Mesenchymal stem cell (in vitro differentiated cells and primary cell): ENCODE measurements at regions not wholly inside any gene's neighbourhood (a gene's known extent, or its start where the extent isn't known, plus 50 kb on each side); places are given as distances from the start of the nearest gene placed in this dataset.

Experiments used
- DNase-seq: peaks from one replicate; pipeline ENCODE4 v3.0.0-alpha.2; 2013
- H2AFZ ChIP-seq: one replicate; pipeline ENCODE4 v1.6.1; 2013; ENCODE audit warnings: low read depth, mild to moderate bottlenecking, control low read depth, inconsistent platforms, low read length, moderate library complexity
- H2AK5ac ChIP-seq: 2 replicates; pipeline ENCODE4 v1.6.1; 2013; ENCODE audit warnings: low read length, moderate library complexity, mild to moderate bottlenecking, inconsistent platforms; ENCODE audit not compliant: severe bottlenecking
- H2BK120ac ChIP-seq: one replicate; pipeline ENCODE4 v1.6.1; 2013; ENCODE audit warnings: low read depth, mild to moderate bottlenecking, inconsistent platforms, low read length, moderate library complexity
- H2BK12ac ChIP-seq, 2 experiments: one replicate each; pipeline ENCODE4 v1.6.1; 2013; ENCODE audit warnings: inconsistent platforms in 2 of 2, low read length in 2 of 2, mild to moderate bottlenecking in 2 of 2, moderate library complexity in 2 of 2, control low read depth in 1 of 2
- H2BK15ac ChIP-seq: one replicate; pipeline ENCODE4 v1.6.1; 2013; ENCODE audit warnings: mild to moderate bottlenecking, low read depth, inconsistent platforms; ENCODE audit not compliant: poor library complexity, severe bottlenecking
- H2BK5ac ChIP-seq: 2 replicates; pipeline ENCODE4 v1.6.1; 2013; ENCODE audit warnings: low read depth, mild to moderate bottlenecking, low read length, control low read depth, inconsistent platforms; ENCODE audit not compliant: poor library complexity, severe bottlenecking
- H3K14ac ChIP-seq, 2 experiments: one replicate each; pipeline ENCODE4 v1.6.1; 2013; ENCODE audit warnings: inconsistent platforms in 2 of 2, low read length in 2 of 2, control low read depth in 1 of 2, mild to moderate bottlenecking in 1 of 2, moderate library complexity in 1 of 2
- H3K18ac ChIP-seq, 2 experiments: one replicate each; pipeline ENCODE4 v1.6.1; 2013; ENCODE audit warnings: inconsistent platforms in 2 of 2, low read length in 2 of 2, control low read depth in 1 of 2, low read depth in 1 of 2, mild to moderate bottlenecking in 1 of 2
- H3K23ac ChIP-seq, 2 experiments: one replicate each; pipeline ENCODE4 v1.6.1; 2013; ENCODE audit warnings: inconsistent platforms in 2 of 2, low read length in 2 of 2, mild to moderate bottlenecking in 2 of 2, moderate library complexity in 2 of 2, control low read depth in 1 of 2
- H3K27ac ChIP-seq: 2 replicates; pipeline ENCODE4 v1.5.1; 2013; ENCODE audit warnings: mild to moderate bottlenecking, moderate library complexity, low read length, control low read depth, inconsistent platforms; ENCODE audit not compliant: poor library complexity, severe bottlenecking
- H3K27me3 ChIP-seq, 2 experiments: 2 replicates each; pipeline versions ENCODE4 v1.6.1 to v1.7.0; 2013; ENCODE audit warnings: low read length in 2 of 2, mild to moderate bottlenecking in 2 of 2, moderate library complexity in 2 of 2, control low read depth in 1 of 2, inconsistent platforms in 1 of 2; ENCODE audit not compliant: control insufficient read depth in 1 of 2, insufficient read depth in 1 of 2
- H3K36me3 ChIP-seq, 2 experiments: 2 replicates each; pipeline versions ENCODE4 v1.6.1 to v1.7.0; 2013; ENCODE audit warnings: low read length in 2 of 2, control low read depth in 1 of 2, inconsistent platforms in 1 of 2, low read depth in 1 of 2, mild to moderate bottlenecking in 1 of 2; ENCODE audit not compliant: insufficient read depth in 2 of 2, control insufficient read depth in 1 of 2
- H3K4ac ChIP-seq, 2 experiments: one replicate each; pipeline ENCODE4 v1.6.1; 2013; ENCODE audit warnings: inconsistent platforms in 2 of 2, low read length in 2 of 2, mild to moderate bottlenecking in 2 of 2, moderate library complexity in 2 of 2, control low read depth in 1 of 2, low read depth in 1 of 2
- H3K4me1 ChIP-seq: 2 replicates; pipeline ENCODE4 v1.6.1; 2013; ENCODE audit warnings: low read depth, low read length, control low read depth; ENCODE audit not compliant: control insufficient read depth, insufficient read depth
- H3K4me2 ChIP-seq: 2 replicates; pipeline ENCODE4 v1.6.1; 2013; ENCODE audit warnings: low read length, mild to moderate bottlenecking, inconsistent platforms; ENCODE audit not compliant: poor library complexity, severe bottlenecking
- H3K4me3 ChIP-seq, 2 experiments: 2 replicates each; pipeline versions ENCODE4 v1.5.1 to v1.7.0; 2013; ENCODE audit warnings: low read length in 2 of 2, mild to moderate bottlenecking in 2 of 2, control low read depth in 1 of 2, low read depth in 1 of 2; ENCODE audit not compliant: insufficient read depth in 1 of 2
- H3K79me1 ChIP-seq: replicated peaks from 2 replicates; pipeline ENCODE4 v1.6.1; 2013; ENCODE audit warnings: mild to moderate bottlenecking, control low read depth, low read length, inconsistent platforms; ENCODE audit not compliant: poor library complexity, severe bottlenecking
- H3K9ac ChIP-seq: 2 replicates; pipeline ENCODE4 v1.7.0; 2013; ENCODE audit warnings: mild to moderate bottlenecking, low read length, moderate library complexity
- H3K9me3 ChIP-seq: 2 replicates; pipeline ENCODE4 v1.7.0; 2013; ENCODE audit warnings: mild to moderate bottlenecking, low read length; ENCODE audit not compliant: control insufficient read depth
- H4K8ac ChIP-seq: one replicate; pipeline ENCODE4 v1.6.1; 2013; ENCODE audit warnings: inconsistent platforms, mild to moderate bottlenecking, low read length, moderate library complexity
- H4K91ac ChIP-seq: one replicate; pipeline ENCODE4 v1.6.1; 2013; ENCODE audit warnings: mild to moderate bottlenecking, low read length, inconsistent platforms
- WGBS: methylation state at CpG from one replicate; pipeline ENCODE4 v1.1.7; 2013; ENCODE audit warnings: mixed read lengths; 5-methylcytosine and 5-hydroxymethylcytosine counted together

DNA sequence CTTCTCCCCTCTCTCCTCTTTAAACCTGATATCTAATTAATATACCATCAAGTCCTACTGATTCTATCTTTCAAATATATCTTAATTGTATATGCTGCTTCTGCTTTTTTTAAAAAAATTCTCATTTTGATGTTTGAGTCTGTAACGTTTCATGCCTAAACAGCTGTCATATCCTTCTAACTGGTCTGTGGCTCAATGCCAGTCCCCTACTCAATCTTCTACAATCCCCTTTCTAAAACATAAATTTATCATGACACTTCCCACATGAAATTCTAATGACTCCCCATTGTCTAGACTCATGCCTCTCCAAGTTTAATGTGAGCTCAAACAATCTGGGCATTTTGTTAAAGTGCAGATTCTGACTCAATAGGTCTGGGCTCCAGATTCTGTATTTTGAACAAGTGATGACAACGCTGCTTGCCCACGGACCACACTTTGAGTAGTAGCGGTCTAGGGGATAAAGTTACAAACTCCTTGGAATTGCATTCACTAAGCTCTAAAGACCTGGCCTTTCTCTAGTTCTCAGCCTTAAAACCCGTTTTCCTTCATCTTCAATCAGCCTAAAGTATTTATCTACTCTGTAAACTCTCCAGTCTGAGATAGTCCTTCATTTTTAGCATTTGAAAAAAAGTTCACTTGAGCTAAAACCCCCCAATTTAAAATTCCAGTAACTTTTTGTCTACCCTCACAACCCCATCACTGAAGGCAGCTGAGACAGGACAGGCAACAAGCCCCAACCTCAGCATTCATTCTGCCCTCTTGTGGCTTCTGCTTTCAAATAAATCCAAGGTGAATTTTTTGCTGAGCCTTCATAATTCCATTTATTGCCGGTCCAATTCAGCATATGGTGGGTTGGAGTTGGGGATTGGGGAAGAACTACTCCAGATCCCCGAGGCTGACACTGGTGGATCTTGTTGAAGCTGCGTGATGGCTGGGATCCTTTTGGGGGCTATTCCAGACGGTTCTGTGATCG is 88.1 kb upstream of the THRB start:
- Histone ChIP-seq H3K4me3 (no peak overlapping the region), H3K27me3 (no peaks in the 10 kb centered on the region), H3K18ac (no peak overlapping the region), H3K14ac (no peak overlapping the region), H3K79me1 (no peaks in the 10 kb centered on the region), H2AK5ac (no peak overlapping the region), H2BK5ac (no peak overlapping the region), H2BK12ac (no peak overlapping the region), H2BK15ac (no peak overlapping the region), H3K27ac (no peak overlapping the region), H3K9me3 (no peaks in the 10 kb centered on the region), H3K4ac (no peak overlapping the region), H4K91ac (no peak overlapping the region), H3K9ac (no peak overlapping the region), H2AFZ (no peak overlapping the region), H4K8ac (no peak overlapping the region), H3K23ac (no peak overlapping the region), H3K4me2 (no peak overlapping the region), H3K4me1 (no peaks in the 10 kb centered on the region), H3K36me3 (no peaks in the 10 kb centered on the region), H2BK120ac (no peak overlapping the region)
- WGBS: 83% methylated on average over 10 of the region's 10 CpGs
- peak; percentile 33 for DNase-seq

DNA sequence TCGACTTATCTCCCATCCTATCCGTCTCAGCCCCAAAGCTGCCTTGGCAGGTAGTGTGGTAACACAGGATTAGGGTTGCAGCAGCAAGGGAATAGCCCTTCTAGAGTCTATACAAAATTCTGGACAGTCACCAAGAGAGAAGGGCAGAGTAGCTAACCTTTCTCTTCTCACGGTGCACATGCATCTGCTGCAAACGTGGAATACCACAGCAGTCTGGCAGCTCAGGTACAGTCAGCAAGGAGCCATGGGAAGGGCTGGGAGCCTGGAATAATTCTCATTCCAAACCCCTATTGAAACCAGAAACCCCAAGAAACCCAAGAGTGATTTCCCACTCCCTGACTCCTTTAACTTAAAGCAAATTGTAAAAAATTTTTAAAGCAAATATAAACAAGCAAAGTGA is 92.3 kb upstream of the THRB start:
- no peak overlapping the region for H3K4me3 ChIP-seq
- H3K27ac ChIP-seq: no peak overlapping the region
- H3K23ac ChIP-seq: no peak overlapping the region
- no peak overlapping the region for H2AK5ac ChIP-seq
- H3K27me3 ChIP-seq: no peaks in the 10 kb centered on the region
- WGBS: 82% methylated on average over 4 of the region's 4 CpGs
- no peaks in the 10 kb centered on the region for H3K79me1 ChIP-seq
- DNase-seq: no peak
- H3K4me2 ChIP-seq: no peak overlapping the region
- H3K9ac ChIP-seq: no peak overlapping the region
- no peak overlapping the region for H2AFZ ChIP-seq
- H2BK5ac ChIP-seq: no peak overlapping the region
- H3K4ac ChIP-seq: no peak overlapping the region
- H3K36me3 ChIP-seq: no peaks in the 10 kb centered on the region
- no peak overlapping the region for H4K91ac ChIP-seq
- no peak overlapping the region for H2BK15ac ChIP-seq
- H3K18ac ChIP-seq: no peak overlapping the region
- H3K9me3 ChIP-seq: no peaks in the 10 kb centered on the region
- no peak overlapping the region for H3K14ac ChIP-seq
- H4K8ac ChIP-seq: no peak overlapping the region
- no peak overlapping the region for H2BK12ac ChIP-seq
- no peaks in the 10 kb centered on the region for H3K4me1 ChIP-seq
- no peak overlapping the region for H2BK120ac ChIP-seq

DNA sequence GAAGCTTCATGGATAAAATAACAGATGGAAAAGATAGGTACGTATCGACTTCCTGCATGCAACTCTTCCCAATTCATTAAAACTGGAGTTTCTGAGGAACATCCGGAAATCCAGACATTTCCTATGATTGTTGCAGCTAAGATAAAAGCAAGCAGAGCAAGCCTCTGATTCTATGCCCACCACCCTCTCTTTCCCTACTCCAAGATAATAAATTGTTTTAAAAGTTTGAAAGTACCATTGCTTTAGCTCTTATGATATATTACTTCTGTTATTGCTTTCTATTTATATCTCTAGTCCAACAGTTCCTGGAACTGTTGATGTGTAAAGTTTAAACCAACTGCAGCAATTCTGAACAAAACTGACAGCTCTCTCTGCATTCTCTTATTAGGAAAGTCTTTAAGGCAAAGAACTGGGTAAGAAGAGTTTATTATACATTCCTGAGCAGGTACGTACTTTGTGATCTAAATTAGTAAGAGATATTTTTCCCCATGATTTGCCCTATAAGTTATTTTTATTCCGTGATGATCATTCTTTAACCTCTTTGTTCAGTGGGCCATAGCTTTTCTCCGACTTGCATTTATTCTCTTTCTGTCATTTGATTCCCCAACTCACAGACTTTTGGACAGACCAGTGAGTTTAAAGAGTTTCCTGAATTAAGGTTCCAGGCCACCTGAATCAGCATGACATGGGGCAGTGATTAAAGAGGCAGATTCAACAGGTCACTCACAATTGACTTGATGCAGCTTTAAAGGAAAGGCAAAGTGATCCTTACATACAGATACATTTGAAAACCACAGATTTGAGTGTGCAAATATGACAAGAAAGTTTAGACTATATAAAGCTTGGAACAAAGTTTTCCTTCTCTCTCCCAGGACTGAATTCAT is 94.2 kb upstream of the THRB start:
- Histone ChIP-seq H3K4ac (no peak overlapping the region), H4K91ac (no peak overlapping the region), H2BK15ac (no peak overlapping the region), H3K4me1 (no peaks in the 10 kb centered on the region), H3K27ac (no peak overlapping the region), H2BK120ac (no peak overlapping the region), H3K79me1 (no peaks in the 10 kb centered on the region), H3K4me3 (no peak overlapping the region), H3K27me3 (no peaks in the 10 kb centered on the region), H3K9me3 (no peaks in the 10 kb centered on the region), H3K4me2 (no peak overlapping the region), H3K14ac (no peak overlapping the region), H2AFZ (no peak overlapping the region), H2BK12ac (no peak overlapping the region), H2AK5ac (no peak overlapping the region), H3K18ac (peak overlapping the region in 1 of 2 experiments; percentile 54), H2BK5ac (no peak overlapping the region), H3K36me3 (no peaks in the 10 kb centered on the region), H4K8ac (no peak overlapping the region), H3K23ac (no peak overlapping the region), H3K9ac (no peak overlapping the region)
- no peak for DNase-seq
- WGBS: 87% methylated on average over 5 of the region's 6 CpGs

DNA sequence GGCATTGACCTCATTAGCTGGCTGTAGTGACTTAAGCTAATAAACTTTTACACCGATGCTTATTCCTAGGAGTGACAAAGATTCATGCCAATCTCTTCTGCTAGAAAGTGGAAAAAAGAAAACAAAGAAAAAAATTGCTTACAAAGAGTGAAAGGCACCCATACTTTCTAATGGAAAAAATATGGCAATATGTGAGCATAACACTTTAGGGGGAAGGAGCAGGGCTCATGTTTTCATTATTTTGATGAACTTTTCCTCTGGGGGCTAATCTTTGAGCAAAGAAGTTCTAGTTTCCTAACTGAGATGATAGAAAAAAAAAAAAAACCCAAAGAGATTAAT is 94.8 kb upstream of the THRB start:
- H2AK5ac ChIP-seq: no peak overlapping the region
- no peak overlapping the region for H3K9ac ChIP-seq
- H2AFZ ChIP-seq: no peak overlapping the region
- H2BK15ac ChIP-seq: no peak overlapping the region
- no peak overlapping the region for H4K91ac ChIP-seq
- H3K4me2 ChIP-seq: no peak overlapping the region
- H3K36me3 ChIP-seq: no peaks in the 10 kb centered on the region
- no peak overlapping the region for H3K27ac ChIP-seq
- no peaks in the 10 kb centered on the region for H3K4me1 ChIP-seq
- WGBS: no CpG with 5 or more reads among the region's 1 CpG
- no peaks in the 10 kb centered on the region for H3K9me3 ChIP-seq
- H3K79me1 ChIP-seq: no peaks in the 10 kb centered on the region
- H4K8ac ChIP-seq: no peak overlapping the region
- no peaks in the 10 kb centered on the region for H3K27me3 ChIP-seq
- no peak overlapping the region for H3K4ac ChIP-seq
- no peak overlapping the region for H3K14ac ChIP-seq
- H2BK120ac ChIP-seq: no peak overlapping the region
- no peak for DNase-seq
- H3K18ac ChIP-seq: no peak overlapping the region
- no peak overlapping the region for H2BK5ac ChIP-seq
- no peak overlapping the region for H3K23ac ChIP-seq
- H3K4me3 ChIP-seq: no peak overlapping the region
- no peak overlapping the region for H2BK12ac ChIP-seq
